T-cell (primary cell): ENCODE measurements at regions not wholly inside any gene's neighbourhood (a gene's known extent, or its start where the extent isn't known, plus 50 kb on each side); places are given as distances from the start of the nearest gene placed in this dataset.

ENCODE experiments used
- ATAC-seq, 4 experiments: fragments of 200-7000 bp in 3 of 4; fragments of 150-1000 bp in 1 of 4; cut with Tn5 transposase; replicated peaks in 1 of 4; 1 replicate in 3 of 4; 2 replicates in 1 of 4; pipeline ENCODE4 v1.10.0; 2021; ENCODE audit warnings: moderate library complexity in 3 of 4, mild to moderate bottlenecking in 2 of 4, moderate number of reproducible peaks in 1 of 4
- CTCF ChIA-PET, 2 donors: fragments of 300-600 bp; sonication (Branson Sonifier 250); formaldehyde crosslinking; loops; one replicate each; lab custom pipeline; 2022; ENCODE audit warnings: antibody characterized with exemption in 2 of 2; lab: Charles Lee
- POLR2A ChIA-PET, 2 donors: fragments of 300-600 bp; sonication (Branson Sonifier 250); formaldehyde crosslinking; loops; one replicate each; lab custom pipeline; 2022; ENCODE audit warnings: antibody characterized with exemption in 2 of 2; lab: Charles Lee
- DNase-seq, 35 experiments: peaks; one replicate each; pipeline versions ENCODE4 v3.0.0 to v3.0.0-alpha.2; 2013 to 2023
- H3K27ac ChIP-seq: one replicate; pipeline ENCODE4 v1.5.1; 2013; ENCODE audit warnings: low read length
- H3K27me3 ChIP-seq, 2 experiments: replicated peaks in 1 of 2; 1 replicate in 1 of 2; 2 replicates in 1 of 2; pipeline versions ENCODE4 v1.6.1 to v1.7.0; 2013; ENCODE audit warnings: low read length in 1 of 2, mixed read lengths in 1 of 2; ENCODE audit not compliant: control insufficient read depth in 2 of 2, insufficient read depth in 2 of 2; ENCODE audit errors: extremely low read depth in 1 of 2
- H3K36me3 ChIP-seq, 2 donors: 1 replicate in 1 of 2; 2 replicates in 1 of 2; pipeline versions ENCODE4 v1.6.1 to v1.7.0; 2013; ENCODE audit warnings: low read length in 1 of 2; ENCODE audit not compliant: control insufficient read depth in 2 of 2, insufficient read depth in 1 of 2; ENCODE audit errors: extremely low read depth in 1 of 2
- H3K4me1 ChIP-seq, 2 experiments: 1 replicate in 1 of 2; 2 replicates in 1 of 2; pipeline versions ENCODE4 v1.6.1 to v1.7.0; 2013; ENCODE audit warnings: low read length in 2 of 2, mixed read lengths in 1 of 2; ENCODE audit not compliant: insufficient read depth in 2 of 2, control insufficient read depth in 1 of 2; ENCODE audit errors: extremely low read depth in 1 of 2
- H3K4me3 ChIP-seq, 2 donors: 1 replicate in 1 of 2; 2 replicates in 1 of 2; pipeline versions ENCODE4 v1.5.1 to v1.7.0; 2013; ENCODE audit warnings: mild to moderate bottlenecking in 2 of 2, low read length in 1 of 2, moderate library complexity in 1 of 2; ENCODE audit not compliant: control insufficient read depth in 1 of 2; ENCODE audit errors: extremely low read depth in 1 of 2
- H3K9me3 ChIP-seq: 2 replicates; pipeline ENCODE4 v1.7.0; 2013
- H3K27ac Mint-ChIP-seq, 2 donors: one replicate each; pipeline ENCODE4 v1.8.0; 2020 to 2021; ENCODE audit warnings: mild to moderate bottlenecking in 2 of 2, mixed read lengths in 2 of 2
- H3K27me3 Mint-ChIP-seq, 2 donors: one replicate each; pipeline ENCODE4 v1.8.0; 2021 to 2022; ENCODE audit warnings: mixed read lengths in 2 of 2
- H3K36me3 Mint-ChIP-seq: one replicate; pipeline ENCODE4 v1.8.0; 2021; ENCODE audit warnings: mixed read lengths
- H3K4me1 Mint-ChIP-seq, 3 donors: one replicate each; pipeline ENCODE4 v1.8.0; 2020 to 2022; ENCODE audit warnings: mixed read lengths in 3 of 3, mild to moderate bottlenecking in 1 of 3
- H3K4me3 Mint-ChIP-seq, 3 donors: one replicate each; pipeline ENCODE4 v1.8.0; 2020 to 2022; ENCODE audit warnings: mild to moderate bottlenecking in 3 of 3, mixed read lengths in 3 of 3, moderate library complexity in 3 of 3
- H3K9me3 Mint-ChIP-seq, 3 donors: one replicate each; pipeline ENCODE4 v1.8.0; 2020 to 2022; ENCODE audit warnings: mixed read lengths in 3 of 3
- WGBS: methylation state at CpG from one replicate; pipeline ENCODE4 v1.1.5; 2013; ENCODE audit warnings: missing lambda C conversion rate; ENCODE audit not compliant: insufficient coverage; 5-methylcytosine and 5-hydroxymethylcytosine counted together

- H3K9me3 Mint-ChIP-seq: no peaks in the 10 kb centered on the region
- H3K27me3 Mint-ChIP-seq: peaks cover 9 to 17% of the 10 kb centered on the region in 2 donors
- no peak overlapping the region for H3K27ac Mint-ChIP-seq
- Histone ChIP-seq H3K36me3 (no peaks in the 10 kb centered on the region), H3K27ac (no peak overlapping the region), H3K27me3 (no peaks in the 10 kb centered on the region), H3K9me3 (no peaks in the 10 kb centered on the region), H3K4me3 (no peak overlapping the region), H3K4me1 (no peaks in the 10 kb centered on the region)
- no peak for DNase-seq
- ChIA-PET POLR2A (no interaction called here), CTCF (no interaction called here)
- no peaks in the 10 kb centered on the region for H3K4me1 Mint-ChIP-seq
- H3K36me3 Mint-ChIP-seq: no peaks in the 10 kb centered on the region
- WGBS: 70% methylated on average over 8 of the region's 8 CpGs
- ATAC-seq: no peak
- no peak overlapping the region for H3K4me3 Mint-ChIP-seq
Observed at GRCh38 chr2:19649785-19650380, 251.9 kb downstream of the TTC32 start.

DNA sequence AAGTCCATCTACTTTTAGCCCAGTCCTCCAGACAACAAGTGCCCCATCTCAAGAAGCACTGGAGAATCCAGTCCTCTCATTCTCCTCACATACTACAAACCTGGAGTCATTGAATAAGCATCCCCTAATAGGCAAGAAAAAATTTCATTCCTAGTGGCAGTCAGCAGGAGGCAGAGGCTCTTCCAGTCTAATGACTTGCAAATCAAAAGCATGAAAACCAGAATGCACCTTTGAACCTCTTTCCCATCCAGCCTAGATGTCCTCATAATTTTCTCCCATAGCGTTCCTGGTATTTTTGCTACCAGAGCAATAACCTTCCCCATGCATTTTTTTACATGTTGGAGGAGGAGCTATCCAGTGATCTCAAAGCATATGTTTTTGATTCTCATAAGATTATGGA is 252.6 kb downstream of the TTC32 start:
- H3K27me3 ChIP-seq: no peaks in the 10 kb centered on the region
- ChIA-PET POLR2A (no interaction called here), CTCF (no interaction called here)
- WGBS: no CpG with 5 or more reads among the region's 1 CpG
- no peak overlapping the region for H3K27ac ChIP-seq
- Mint-ChIP-seq H3K36me3 (no peaks in the 10 kb centered on the region), H3K27me3 (peaks cover 6 to 17% of the 10 kb centered on the region in 2 donors), H3K4me1 (no peaks in the 10 kb centered on the region), H3K4me3 (no peak overlapping the region), H3K9me3 (no peaks in the 10 kb centered on the region), H3K27ac (no peak overlapping the region)
- no peak for DNase-seq
- H3K9me3 ChIP-seq: no peaks in the 10 kb centered on the region
- ATAC-seq: no peak
- H3K36me3 ChIP-seq: no peaks in the 10 kb centered on the region
- H3K4me1 ChIP-seq: no peaks in the 10 kb centered on the region
- H3K4me3 ChIP-seq: no peak overlapping the region

- no peak overlapping the region for H3K27ac Mint-ChIP-seq
- no peaks in the 10 kb centered on the region for H3K9me3 ChIP-seq
- no peaks in the 10 kb centered on the region for H3K4me1 Mint-ChIP-seq
- WGBS: 67% methylated on average over 1 of the region's 1 CpG
- no peak overlapping the region for H3K27ac ChIP-seq
- DNase-seq (no peak), ATAC-seq (no peak)
- no peaks in the 10 kb centered on the region for H3K36me3 ChIP-seq
- ChIA-PET POLR2A (no interaction called here), CTCF (no interaction called here)
- H3K27me3 ChIP-seq: no peaks in the 10 kb centered on the region
- H3K27me3 Mint-ChIP-seq: peaks cover 6 to 17% of the 10 kb centered on the region in 2 donors
- H3K4me3 ChIP-seq: no peak overlapping the region
- H3K9me3 Mint-ChIP-seq: no peaks in the 10 kb centered on the region
- H3K4me1 ChIP-seq: no peaks in the 10 kb centered on the region
- H3K4me3 Mint-ChIP-seq: no peak overlapping the region
- H3K36me3 Mint-ChIP-seq: no peaks in the 10 kb centered on the region
Observed at GRCh38 chr2:19648583-19648982, 253.2 kb downstream of the TTC32 start.

- no CpG with 5 or more reads among the region's 1 CpG for WGBS
- Mint-ChIP-seq H3K4me3 (no peak overlapping the region), H3K36me3 (no peaks in the 10 kb centered on the region), H3K4me1 (no peaks in the 10 kb centered on the region), H3K27me3 (peaks cover 6 to 13% of the 10 kb centered on the region in 2 donors), H3K27ac (no peak overlapping the region), H3K9me3 (no peaks in the 10 kb centered on the region)
- ChIA-PET CTCF (no interaction called here), POLR2A (no interaction called here)
- Histone ChIP-seq H3K4me3 (no peak overlapping the region), H3K27ac (no peak overlapping the region), H3K27me3 (no peaks in the 10 kb centered on the region), H3K4me1 (no peaks in the 10 kb centered on the region), H3K9me3 (no peaks in the 10 kb centered on the region), H3K36me3 (no peaks in the 10 kb centered on the region)
- DNase-seq (no peak), ATAC-seq (no peak)
Observed at GRCh38 chr2:19646987-19647386, 254.8 kb downstream of the TTC32 start.

DNA sequence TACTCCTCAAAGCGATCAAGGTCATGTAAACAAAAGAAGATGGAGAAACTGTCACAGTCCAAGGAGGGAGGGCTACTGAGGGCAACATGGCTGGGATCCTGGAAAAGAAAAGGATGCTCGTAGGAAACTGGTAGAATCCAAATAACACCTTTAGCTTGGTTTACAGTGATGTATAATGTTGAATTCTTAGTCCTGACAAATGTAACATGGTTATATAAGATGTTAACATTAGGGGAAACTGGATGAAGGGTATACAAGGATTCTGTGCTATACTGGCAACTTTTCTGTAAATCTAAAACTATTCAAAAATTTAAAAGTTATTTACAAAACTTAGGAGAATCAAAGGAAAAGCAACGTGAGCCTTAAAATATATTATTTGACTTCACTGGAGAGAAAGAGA is 257.0 kb downstream of the TTC32 start:
- H3K27me3 Mint-ChIP-seq: peaks cover 3 to 8% of the 10 kb centered on the region in 2 donors
- ChIA-PET POLR2A (no interaction called here), CTCF (no interaction called here)
- H3K36me3 ChIP-seq: no peaks in the 10 kb centered on the region
- no peaks in the 10 kb centered on the region for H3K36me3 Mint-ChIP-seq
- H3K9me3 Mint-ChIP-seq: no peaks in the 10 kb centered on the region
- H3K27me3 ChIP-seq: no peaks in the 10 kb centered on the region
- ATAC-seq: no peak
- no peak overlapping the region for H3K27ac Mint-ChIP-seq
- H3K4me1 Mint-ChIP-seq: no peaks in the 10 kb centered on the region
- no peaks in the 10 kb centered on the region for H3K4me1 ChIP-seq
- H3K4me3 ChIP-seq: no peak overlapping the region
- 60% methylated on average over 1 of the region's 3 CpGs for WGBS
- DNase-seq: no peak
- no peaks in the 10 kb centered on the region for H3K9me3 ChIP-seq
- no peak overlapping the region for H3K27ac ChIP-seq
- no peak overlapping the region for H3K4me3 Mint-ChIP-seq

- no peak overlapping the region for H3K4me3 Mint-ChIP-seq
- no peaks in the 10 kb centered on the region for H3K36me3 Mint-ChIP-seq
- H3K27me3 Mint-ChIP-seq: peaks cover 0 to 3% of the 10 kb centered on the region in 2 donors
- ATAC-seq (no peak), DNase-seq (no peak)
- no peaks in the 10 kb centered on the region for H3K36me3 ChIP-seq
- no peak overlapping the region for H3K4me3 ChIP-seq
- H3K9me3 ChIP-seq: no peaks in the 10 kb centered on the region
- no peak overlapping the region for H3K27ac ChIP-seq
- no peak overlapping the region for H3K27ac Mint-ChIP-seq
- no peaks in the 10 kb centered on the region for H3K9me3 Mint-ChIP-seq
- H3K27me3 ChIP-seq: peaks cover 0 to 2% of the 10 kb centered on the region in 2 experiments
- 88% methylated on average over 1 of the region's 3 CpGs for WGBS
- no peaks in the 10 kb centered on the region for H3K4me1 ChIP-seq
- ChIA-PET CTCF (no interaction called here), POLR2A (no interaction called here)
- no peaks in the 10 kb centered on the region for H3K4me1 Mint-ChIP-seq
Observed at GRCh38 chr2:19643117-19643518, 258.7 kb downstream of the TTC32 start.

DNA sequence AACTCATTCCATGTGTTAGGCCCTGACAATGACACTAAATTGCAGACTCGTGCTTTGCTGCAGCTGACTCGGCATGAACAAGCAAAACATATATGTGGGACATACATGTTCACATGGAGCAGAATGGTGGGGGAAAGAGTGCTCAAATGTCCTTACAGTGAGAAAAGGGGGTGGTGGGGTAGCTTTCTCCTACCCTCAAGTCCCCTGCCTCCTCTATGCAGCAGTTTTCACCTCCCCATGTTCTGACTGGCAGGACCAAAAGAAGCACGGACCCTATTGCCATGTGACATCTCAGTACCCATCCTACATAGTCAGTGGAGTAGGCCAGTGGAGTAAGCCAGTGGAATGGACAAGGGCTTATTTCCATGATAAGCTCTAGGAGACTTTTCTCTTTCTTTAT is 259.3 kb downstream of the TTC32 start:
- H3K36me3 ChIP-seq: no peaks in the 10 kb centered on the region
- CTCF ChIA-PET: no interaction called here
- H3K27me3 ChIP-seq: peaks cover 0 to 4% of the 10 kb centered on the region in 2 experiments
- Mint-ChIP-seq H3K36me3 (no peaks in the 10 kb centered on the region), H3K27ac (no peak overlapping the region), H3K4me1 (no peaks in the 10 kb centered on the region), H3K4me3 (no peak overlapping the region), H3K9me3 (no peaks in the 10 kb centered on the region), H3K27me3 (peaks cover 0 to 3% of the 10 kb centered on the region in 2 donors)
- ATAC-seq: no peak
- H3K9me3 ChIP-seq: no peaks in the 10 kb centered on the region
- POLR2A ChIA-PET: no interaction called here
- no peak overlapping the region for H3K4me3 ChIP-seq
- no peak overlapping the region for H3K27ac ChIP-seq
- H3K4me1 ChIP-seq: no peaks in the 10 kb centered on the region
- DNase-seq: no peak
- no CpG with 5 or more reads among the region's 3 CpGs for WGBS
